H9 (cell line): ENCODE measurements at regions not wholly inside any gene's neighbourhood (a gene's known extent, or its start where the extent isn't known, plus 50 kb on each side); places are given as distances from the start of the nearest gene placed in this dataset.

Experiments used
- DNase-seq: peaks from one replicate; pipeline ENCODE4 v3.0.0-alpha.2; 2017
- H2AFZ ChIP-seq: one replicate; pipeline ENCODE4 v1.6.1; 2013; ENCODE audit warnings: mild to moderate bottlenecking, low read length, control low read depth, moderate library complexity
- H2AK5ac ChIP-seq: 2 replicates; pipeline ENCODE4 v1.6.1; 2013; ENCODE audit warnings: low read length, control low read depth, mixed read lengths; ENCODE audit not compliant: insufficient read length
- H2BK120ac ChIP-seq: one replicate; pipeline ENCODE4 v1.6.1; 2013; ENCODE audit warnings: low read depth, mild to moderate bottlenecking, low read length, control low read depth, inconsistent platforms; ENCODE audit not compliant: poor library complexity, severe bottlenecking
- H2BK12ac ChIP-seq: 2 replicates; pipeline ENCODE4 v1.6.1; 2013; ENCODE audit warnings: low read length, control low read depth, mixed read lengths, low read depth; ENCODE audit not compliant: insufficient read length
- H2BK15ac ChIP-seq: 2 replicates; pipeline ENCODE4 v1.6.1; 2013; ENCODE audit warnings: low read depth, low read length, control low read depth
- H2BK20ac ChIP-seq: one replicate; pipeline ENCODE4 v1.6.1; 2013; ENCODE audit warnings: low read depth, mild to moderate bottlenecking, low read length, control low read depth, inconsistent platforms; ENCODE audit not compliant: poor library complexity, severe bottlenecking
- H2BK5ac ChIP-seq: 2 replicates; pipeline ENCODE4 v1.6.1; 2013; ENCODE audit warnings: low read length, control low read depth, mixed read lengths; ENCODE audit not compliant: insufficient read length
- H3K14ac ChIP-seq: 2 replicates; pipeline ENCODE4 v1.6.1; 2013; ENCODE audit warnings: low read length, control low read depth; ENCODE audit not compliant: insufficient read depth
- H3K18ac ChIP-seq: 2 replicates; pipeline ENCODE4 v1.6.1; 2013; ENCODE audit warnings: low read depth, mild to moderate bottlenecking, mixed read lengths, low read length, control low read depth; ENCODE audit not compliant: insufficient read length
- H3K23ac ChIP-seq: 2 replicates; pipeline ENCODE4 v1.6.1; 2013; ENCODE audit warnings: low read length, control low read depth, mixed read lengths, low read depth; ENCODE audit not compliant: insufficient read length
- H3K23me2 ChIP-seq: 2 replicates; pipeline ENCODE4 v1.6.1; 2013; ENCODE audit warnings: low read depth, mild to moderate bottlenecking, mixed read lengths, low read length, control low read depth; ENCODE audit not compliant: insufficient read length, poor library complexity, severe bottlenecking
- H3K27ac ChIP-seq: 2 replicates; pipeline ENCODE4 v1.5.1; 2013; ENCODE audit warnings: low read length, control low read depth, mixed read lengths, low read depth; ENCODE audit not compliant: insufficient read length
- H3K27me3 ChIP-seq: 2 replicates; pipeline ENCODE4 v1.6.1; 2013; ENCODE audit warnings: low read length, control low read depth, inconsistent platforms; ENCODE audit not compliant: insufficient read depth
- H3K4ac ChIP-seq: 2 replicates; pipeline ENCODE4 v1.6.1; 2013; ENCODE audit warnings: low read depth, mild to moderate bottlenecking, control low read depth, inconsistent platforms, low read length, moderate library complexity
- H3K4me1 ChIP-seq: 2 replicates; pipeline ENCODE4 v1.6.1; 2013; ENCODE audit warnings: low read length, control low read depth, inconsistent platforms; ENCODE audit not compliant: insufficient read depth
- H3K4me2 ChIP-seq: 2 replicates; pipeline ENCODE4 v1.6.1; 2013; ENCODE audit warnings: low read length, control low read depth, mixed read lengths; ENCODE audit not compliant: insufficient read length, insufficient read depth
- H3K56ac ChIP-seq: 2 replicates; pipeline ENCODE4 v1.6.1; 2013; ENCODE audit warnings: low read depth, mild to moderate bottlenecking, mixed read lengths, low read length, control low read depth; ENCODE audit not compliant: insufficient read length
- H3K79me1 ChIP-seq: 2 replicates; pipeline ENCODE4 v1.6.1; 2013; ENCODE audit warnings: low read depth, mild to moderate bottlenecking, moderate library complexity, low read length, control low read depth, inconsistent platforms; ENCODE audit not compliant: insufficient read depth, poor library complexity, severe bottlenecking
- H3K79me2 ChIP-seq: 2 replicates; pipeline ENCODE4 v1.6.1; 2013; ENCODE audit warnings: low read length, control low read depth, inconsistent platforms; ENCODE audit not compliant: insufficient read depth
- H3K9ac ChIP-seq: 2 replicates; pipeline ENCODE4 v1.6.1; 2013; ENCODE audit warnings: low read length, control low read depth, mixed read lengths; ENCODE audit not compliant: insufficient read length; ENCODE audit errors: extremely low read depth
- H3K9me3 ChIP-seq: one replicate; pipeline ENCODE4 v1.6.1; 2013; ENCODE audit warnings: low read depth, low read length, inconsistent platforms; ENCODE audit not compliant: control insufficient read depth
- H3T11ph ChIP-seq: one replicate; pipeline ENCODE4 v1.6.1; 2013; ENCODE audit warnings: mild to moderate bottlenecking, low read length, control low read depth, inconsistent platforms
- H4K20me1 ChIP-seq: one replicate; pipeline ENCODE4 v1.6.1; 2013; ENCODE audit not compliant: control insufficient read depth, insufficient read length, insufficient read depth
- H4K5ac ChIP-seq: 2 replicates; pipeline ENCODE4 v1.6.1; 2013; ENCODE audit warnings: low read depth, mild to moderate bottlenecking, mixed read lengths, low read length, control low read depth; ENCODE audit not compliant: insufficient read length
- H4K8ac ChIP-seq: replicated peaks from 2 replicates; pipeline ENCODE4 v1.6.1; 2013; ENCODE audit warnings: low read length, control low read depth, mixed read lengths, low read depth; ENCODE audit not compliant: insufficient read length
- H4K91ac ChIP-seq: 2 replicates; pipeline ENCODE4 v1.6.1; 2013; ENCODE audit warnings: low read depth, mild to moderate bottlenecking, moderate library complexity, mixed read lengths, low read length, control low read depth; ENCODE audit not compliant: insufficient read length
- H3K27ac Mint-ChIP-seq, 3 experiments: 2 replicates in 2 of 3; 3 replicates in 1 of 3; pipeline ENCODE4 v1.8.0; 2020 to 2021; ENCODE audit warnings: mixed read lengths in 3 of 3, mild to moderate bottlenecking in 1 of 3, moderate library complexity in 1 of 3
- H3K27me3 Mint-ChIP-seq: 2 replicates; pipeline ENCODE4 v1.8.0; 2021; ENCODE audit warnings: low read depth, mild to moderate bottlenecking, moderate library complexity, mixed read lengths
- H3K36me3 Mint-ChIP-seq, 3 experiments: 2 replicates in 2 of 3; 3 replicates in 1 of 3; pipeline ENCODE4 v1.8.0; 2020 to 2021; ENCODE audit warnings: low read depth in 3 of 3, mixed read lengths in 3 of 3; ENCODE audit not compliant: insufficient read depth in 1 of 3
- H3K4me1 Mint-ChIP-seq, 2 experiments: 2 replicates each; pipeline ENCODE4 v1.8.0; 2020; ENCODE audit warnings: mixed read lengths in 2 of 2
- H3K4me3 Mint-ChIP-seq, 2 experiments: 2 replicates in 1 of 2; 3 replicates in 1 of 2; pipeline ENCODE4 v1.8.0; 2020 to 2021; ENCODE audit warnings: mild to moderate bottlenecking in 2 of 2, mixed read lengths in 2 of 2, moderate library complexity in 1 of 2
- H3K9me3 Mint-ChIP-seq, 2 experiments: 2 replicates in 1 of 2; 3 replicates in 1 of 2; pipeline ENCODE4 v1.8.0; 2020; ENCODE audit warnings: mild to moderate bottlenecking in 2 of 2, mixed read lengths in 2 of 2, moderate library complexity in 1 of 2
- WGBS: extraction: QIAGEN DNeasy Blood & Tissue Kit; methylation state at CpG from one replicate; pipeline ENCODE4 v1.1.7; 2013; ENCODE audit warnings: missing lambda C conversion rate, low lambda C conversion rate, mixed read lengths; ENCODE audit not compliant: insufficient read length; ENCODE audit errors: extremely low coverage; 5-methylcytosine and 5-hydroxymethylcytosine counted together
- TF ChIP-seq, protein P1 (sequence below): fragments of 200-600 bp; sonication (generic); conservative IDR thresholded peaks from 3 replicates; pipeline ENCODE4 v1.8.0; 2021; ENCODE audit warnings: antibody characterized with exemption, mild to moderate bottlenecking

DNA sequence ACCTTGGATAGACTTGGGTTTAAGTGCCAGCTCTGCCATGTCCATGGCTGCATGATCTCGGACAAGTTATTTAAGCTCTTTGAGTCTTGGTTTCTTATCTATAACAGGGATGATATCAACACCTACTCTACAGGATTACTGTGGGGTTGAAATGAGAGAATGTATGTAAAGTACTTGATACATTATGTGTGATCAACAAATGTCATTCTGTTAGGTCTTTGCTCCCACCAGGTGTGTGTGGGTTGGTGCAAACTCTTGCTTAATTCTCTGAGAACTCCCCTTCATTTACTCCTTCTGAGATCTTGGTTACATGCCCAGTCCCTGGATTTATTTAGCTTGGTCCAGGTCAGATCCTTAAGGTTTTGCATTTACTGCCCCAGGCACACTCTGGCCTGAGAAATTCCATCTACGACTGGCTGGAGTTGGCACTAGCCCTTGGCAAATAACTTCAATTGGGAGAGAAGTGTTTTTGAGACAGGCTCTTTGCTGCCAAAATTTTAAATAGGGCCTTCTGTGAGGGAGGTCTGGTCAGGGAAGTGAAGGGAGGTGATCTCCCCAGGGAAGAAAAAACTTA lies 63.5 kb upstream of the KLF9 start:
- Histone ChIP-seq H3K9ac (no peak overlapping the region), H3K14ac (no peak overlapping the region), H3K4me1 (peaks cover 8% of the 10 kb centered on the region; the same call in 1 of the 2 replicates), H4K5ac (no peak overlapping the region), H4K8ac (no peak overlapping the region), H2BK15ac (no peak overlapping the region), H3K23ac (no peak overlapping the region), H3K56ac (no peak overlapping the region), H4K20me1 (no peaks in the 10 kb centered on the region), H3K4ac (no peak overlapping the region), H2AFZ (no peak overlapping the region), H2BK5ac (no peak overlapping the region), H3K27me3 (no peaks in the 10 kb centered on the region), H2BK120ac (no peak overlapping the region), H3K79me1 (no peaks in the 10 kb centered on the region), H3K27ac (no peak overlapping the region), H3K4me2 (no peak overlapping the region), H2BK12ac (no peak overlapping the region), H4K91ac (no peak overlapping the region), H3K9me3 (no peaks in the 10 kb centered on the region), H3K79me2 (no peaks in the 10 kb centered on the region), H3K23me2 (no peaks in the 10 kb centered on the region), H2AK5ac (no peak overlapping the region), H2BK20ac (no peak overlapping the region), H3T11ph (no peak overlapping the region), H3K18ac (no peak overlapping the region)
- Mint-ChIP-seq H3K4me3 (no peak overlapping the region), H3K27me3 (peaks cover 9% of the 10 kb centered on the region), H3K4me1 (peaks cover 21 to 22% of the 10 kb centered on the region in 2 experiments), H3K27ac (no peak overlapping the region), H3K9me3 (no peaks in the 10 kb centered on the region), H3K36me3 (no peaks in the 10 kb centered on the region)
- TF ChIP-seq, protein P1, sequence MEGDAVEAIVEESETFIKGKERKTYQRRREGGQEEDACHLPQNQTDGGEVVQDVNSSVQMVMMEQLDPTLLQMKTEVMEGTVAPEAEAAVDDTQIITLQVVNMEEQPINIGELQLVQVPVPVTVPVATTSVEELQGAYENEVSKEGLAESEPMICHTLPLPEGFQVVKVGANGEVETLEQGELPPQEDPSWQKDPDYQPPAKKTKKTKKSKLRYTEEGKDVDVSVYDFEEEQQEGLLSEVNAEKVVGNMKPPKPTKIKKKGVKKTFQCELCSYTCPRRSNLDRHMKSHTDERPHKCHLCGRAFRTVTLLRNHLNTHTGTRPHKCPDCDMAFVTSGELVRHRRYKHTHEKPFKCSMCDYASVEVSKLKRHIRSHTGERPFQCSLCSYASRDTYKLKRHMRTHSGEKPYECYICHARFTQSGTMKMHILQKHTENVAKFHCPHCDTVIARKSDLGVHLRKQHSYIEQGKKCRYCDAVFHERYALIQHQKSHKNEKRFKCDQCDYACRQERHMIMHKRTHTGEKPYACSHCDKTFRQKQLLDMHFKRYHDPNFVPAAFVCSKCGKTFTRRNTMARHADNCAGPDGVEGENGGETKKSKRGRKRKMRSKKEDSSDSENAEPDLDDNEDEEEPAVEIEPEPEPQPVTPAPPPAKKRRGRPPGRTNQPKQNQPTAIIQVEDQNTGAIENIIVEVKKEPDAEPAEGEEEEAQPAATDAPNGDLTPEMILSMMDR, result no peak
- no peak for DNase-seq
- no CpG with 5 or more reads among the region's 2 CpGs for WGBS
